SW480 (cell line): ENCODE measurements at regions not wholly inside any gene's neighbourhood (a gene's known extent, or its start where the extent isn't known, plus 50 kb on each side); places are given as distances from the start of the nearest gene placed in this dataset.
"Not testable (repeated sequence)": the region's sequence is repeated elsewhere in the genome, so short reads cannot be mapped to it uniquely, and the experiment has no call there.

Experiments
- DNase-seq: peaks from one replicate; pipeline ENCODE4 v3.0.0-alpha.2; 2016; ENCODE audit warnings: low spot score

DNA sequence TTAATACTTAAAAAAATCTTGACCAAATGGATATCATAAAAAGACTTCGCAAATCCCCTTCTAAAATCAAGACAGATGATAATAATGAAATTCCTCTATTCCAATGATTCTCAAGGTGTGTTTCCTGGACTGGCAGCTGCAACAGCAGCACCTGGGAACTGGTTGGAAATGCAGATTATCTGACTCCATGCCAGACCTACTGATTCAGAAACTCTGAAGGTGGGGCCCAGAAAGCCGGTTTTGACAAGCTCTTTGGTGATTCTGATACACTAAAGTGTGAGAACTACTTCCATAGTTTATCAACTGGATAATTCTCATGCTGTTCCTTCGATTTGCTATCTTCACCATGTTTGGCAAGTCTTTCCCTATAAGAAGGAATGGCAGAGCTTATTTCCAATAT, 252.1 kb downstream of the COL12A1 start:
- no peak for DNase-seq

DNA sequence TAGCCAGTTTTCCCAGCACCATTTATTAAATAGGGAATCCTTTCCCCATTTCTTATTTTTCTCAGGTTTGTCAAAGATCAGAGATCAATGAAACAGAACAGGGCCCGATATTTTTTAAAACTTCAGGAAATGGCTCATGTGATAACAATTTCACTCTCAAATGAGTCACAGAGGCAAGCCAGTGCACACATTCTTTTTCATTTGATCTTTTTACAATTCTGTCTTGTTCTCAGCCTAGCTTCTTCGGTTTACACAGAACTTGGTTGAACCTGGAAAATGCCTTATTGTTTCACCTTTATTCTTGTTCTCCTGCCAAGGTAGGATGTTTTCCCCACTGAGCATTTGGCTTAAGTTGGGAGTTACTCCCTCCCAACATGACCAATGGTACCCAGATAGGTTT, 258.9 kb downstream of the COL12A1 start:
- peak; percentile 2 for DNase-seq

DNA sequence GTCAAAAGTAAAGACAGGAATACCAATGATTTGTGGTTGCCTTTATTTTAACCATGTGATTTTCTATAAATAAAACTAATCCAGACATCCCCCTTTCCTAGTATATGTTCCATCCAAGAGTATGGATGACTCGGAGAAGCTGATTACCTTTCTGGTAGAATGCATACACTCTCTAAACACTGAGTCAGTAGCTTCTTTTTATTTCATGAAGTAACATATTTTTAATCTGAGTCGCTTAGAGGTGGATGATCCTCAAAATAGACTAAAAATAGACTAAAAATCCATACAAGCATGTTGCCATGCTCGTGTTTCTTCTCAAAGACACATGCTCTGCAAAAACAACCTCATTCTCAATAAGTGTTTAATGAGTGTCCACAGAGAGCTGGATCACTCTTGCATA, 263.7 kb downstream of the COL12A1 start:
- DNase-seq: no peak

DNA sequence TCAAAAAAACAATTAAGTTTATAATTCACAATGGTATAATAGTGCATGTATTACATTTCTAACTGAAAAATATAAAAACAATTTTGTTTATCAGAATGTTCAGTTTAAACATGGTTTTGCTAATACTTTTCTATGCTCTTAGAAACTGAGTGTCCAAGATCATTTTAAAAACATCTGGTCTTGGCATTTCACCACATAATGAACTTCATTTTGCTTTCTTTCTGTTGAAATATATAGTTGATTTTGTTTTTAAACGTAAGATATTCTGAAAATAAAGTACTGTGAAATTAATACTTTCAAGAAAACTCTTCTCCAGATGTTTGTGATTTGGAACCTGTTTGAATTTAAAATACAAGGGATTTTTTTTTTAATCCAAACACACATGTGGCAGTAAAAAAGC, 264.4 kb downstream of the COL12A1 start:
- no peak for DNase-seq

DNA sequence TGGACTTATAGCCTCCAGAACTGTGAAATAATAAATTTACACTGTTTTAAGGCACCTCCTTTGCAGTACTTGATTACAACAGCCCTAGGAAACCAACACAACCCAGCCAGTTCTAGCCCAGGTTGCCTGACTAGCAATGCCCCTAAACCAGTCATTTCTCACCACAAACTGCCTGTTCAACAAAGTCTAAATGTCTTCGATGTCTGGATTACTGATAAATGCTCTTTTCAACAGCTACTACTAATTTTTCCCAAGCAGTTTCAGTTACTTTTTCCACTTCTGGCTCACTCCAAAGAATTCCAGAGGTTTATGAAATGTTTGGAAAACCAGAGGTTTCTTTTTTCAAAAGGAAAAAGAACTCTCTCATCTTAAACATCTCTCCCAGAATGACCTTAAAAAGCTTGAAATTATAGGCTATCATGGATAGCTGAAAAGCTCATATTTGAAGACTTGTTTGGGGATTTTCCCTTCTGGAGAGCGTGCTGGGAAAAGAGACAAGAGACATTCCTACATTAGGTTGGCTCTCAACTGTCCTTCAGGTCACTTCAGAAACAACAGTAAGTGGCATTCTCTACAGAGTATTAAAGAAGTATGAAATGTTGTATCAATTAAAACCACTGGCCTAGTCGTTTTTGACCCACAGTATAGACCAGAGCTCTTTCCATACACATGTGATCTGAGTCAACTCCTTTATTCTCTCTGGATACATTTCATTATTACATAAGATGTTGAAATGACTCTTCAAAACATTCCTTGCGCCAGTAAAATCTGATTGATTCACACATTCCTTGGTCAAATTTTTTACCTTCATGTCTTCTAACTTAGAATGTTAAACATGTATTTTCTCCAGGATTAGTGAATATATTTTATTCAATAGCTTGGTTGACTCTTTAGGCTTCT, 265.9 kb downstream of the COL12A1 start:
- no peak for DNase-seq

DNA sequence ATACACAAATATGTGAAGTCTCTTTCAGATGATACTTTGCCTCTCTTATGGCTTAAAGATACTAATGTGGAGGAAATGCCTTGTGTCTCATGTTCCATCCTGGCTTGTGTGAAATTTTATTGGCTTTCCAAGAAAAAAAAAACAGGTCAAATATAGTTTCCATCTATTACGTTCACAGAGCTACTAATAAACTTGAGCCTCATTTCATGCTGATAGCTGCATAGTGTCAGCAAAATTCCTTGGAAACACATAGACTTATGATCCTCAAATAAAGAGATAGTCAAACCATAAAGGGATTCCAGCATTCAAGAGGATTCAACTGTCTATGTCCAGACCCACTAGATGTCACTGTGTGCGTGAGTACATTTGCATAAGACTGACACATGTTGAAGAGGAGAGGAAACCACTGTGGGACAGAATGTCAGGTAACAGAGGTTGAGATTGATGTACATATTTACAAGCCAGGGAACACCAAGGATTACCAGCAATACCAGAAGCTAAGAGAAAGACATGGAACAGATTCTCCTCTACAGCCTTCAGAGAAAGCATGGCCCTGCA, 266.6 kb downstream of the COL12A1 start:
- DNase-seq: peak; percentile 6

DNA sequence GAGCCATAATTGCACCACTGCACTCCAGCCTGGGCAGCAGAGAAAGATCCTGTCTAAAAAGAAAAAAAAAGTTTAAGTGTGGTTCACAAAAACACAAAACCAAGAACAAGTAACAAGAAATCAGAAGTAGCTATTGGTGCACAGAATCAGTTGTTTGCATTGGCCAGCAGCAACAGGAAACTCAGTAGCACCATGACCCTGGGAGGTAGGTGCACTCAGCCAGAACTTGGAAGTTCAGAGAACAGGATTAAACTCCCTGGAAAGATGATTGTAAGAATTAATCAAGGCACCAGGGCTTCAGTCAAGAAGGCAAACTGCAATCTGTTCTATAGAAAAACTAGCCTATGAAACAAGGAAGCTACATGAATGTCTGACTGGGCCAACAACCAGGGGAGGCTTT, 267.9 kb downstream of the COL12A1 start:
- no peak for DNase-seq

DNA sequence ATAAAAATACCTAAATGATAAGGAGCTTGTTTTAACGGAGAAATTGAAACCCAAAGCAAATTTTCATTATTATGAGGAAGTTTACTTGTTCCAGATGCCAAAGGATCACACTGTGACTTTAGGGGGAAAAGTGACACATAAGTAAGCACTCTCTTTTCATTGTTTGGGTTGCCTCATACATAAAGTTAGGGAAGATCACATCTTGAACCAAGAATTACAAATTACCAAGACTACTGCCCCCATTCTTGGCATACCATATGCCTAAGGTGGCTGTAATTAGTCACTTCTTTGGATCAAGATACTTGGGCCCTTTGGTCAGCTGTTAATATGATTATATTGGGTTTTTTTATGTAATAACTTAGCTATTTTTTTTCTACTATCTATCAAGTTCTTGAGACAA, 269.0 kb downstream of the COL12A1 start:
- no peak for DNase-seq

DNA sequence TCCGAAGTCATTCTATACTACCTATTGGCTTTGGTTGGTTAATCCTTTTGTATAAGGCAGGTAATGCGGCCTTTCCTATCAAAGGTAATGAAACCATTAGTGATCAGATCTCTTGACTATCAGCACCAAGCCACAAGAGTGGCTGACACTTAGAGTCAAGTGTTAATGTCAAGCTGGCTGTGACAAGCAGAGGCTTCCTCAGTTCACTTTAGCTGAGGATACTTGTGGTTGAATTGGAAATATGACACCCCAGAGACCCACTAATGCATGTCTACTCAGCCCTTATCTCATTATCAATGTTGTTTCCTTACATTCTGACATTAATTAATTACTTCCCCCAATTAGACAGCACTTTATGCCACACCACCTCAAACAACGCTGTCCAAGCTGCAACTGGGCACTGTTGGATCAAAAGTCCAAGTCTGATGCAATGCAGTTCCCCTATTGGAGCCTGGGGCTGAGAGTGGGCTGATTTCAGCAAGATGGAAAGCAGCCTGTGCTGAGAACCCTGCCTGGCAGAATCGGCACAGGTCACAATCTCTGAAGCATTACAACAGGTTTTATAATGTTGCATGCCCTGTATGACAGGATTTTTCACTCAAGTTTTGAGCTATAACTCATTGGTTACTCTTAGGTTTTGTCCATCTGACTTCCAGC, 273.5 kb downstream of the COL12A1 start:
- peak; percentile 7 for DNase-seq

DNA sequence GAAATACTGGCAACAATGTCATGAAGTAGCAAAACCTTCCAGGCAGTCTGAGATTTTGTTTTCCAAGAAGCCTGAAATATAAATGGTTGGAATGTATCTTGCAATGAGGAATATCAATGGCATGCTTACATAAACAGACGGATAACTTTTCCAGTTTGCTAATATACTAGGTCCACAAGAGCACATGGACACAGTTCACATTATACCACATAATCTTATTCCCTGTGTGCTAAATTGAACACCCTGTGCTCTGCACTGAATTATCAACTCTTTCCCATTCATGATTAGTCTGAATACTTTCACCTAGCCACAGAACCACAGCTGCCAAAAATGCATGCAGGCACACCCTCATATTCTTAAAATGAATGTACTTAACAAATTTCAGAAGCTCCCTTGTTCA, 274.3 kb downstream of the COL12A1 start:
- peak; percentile 3 for DNase-seq

DNA sequence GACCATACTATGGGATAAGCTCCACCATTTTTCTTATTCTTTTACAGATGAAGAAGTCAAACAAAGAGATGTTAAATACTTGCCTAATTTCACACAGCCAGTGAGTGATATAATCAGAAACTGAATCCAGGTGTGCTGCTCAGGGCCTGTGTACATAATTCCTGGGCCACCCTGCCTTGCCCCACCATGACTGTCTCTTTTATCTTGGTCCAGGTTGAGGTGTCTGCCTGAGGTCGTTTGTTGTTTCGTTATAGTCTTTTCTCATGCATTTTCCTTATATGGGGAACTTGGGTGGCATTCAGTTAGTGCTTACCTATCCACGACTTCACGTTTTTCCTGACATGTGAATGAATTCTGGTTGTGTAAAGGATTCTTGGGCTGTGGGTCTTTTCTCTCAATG, 277.6 kb downstream of the COL12A1 start:
- no peak for DNase-seq

DNA sequence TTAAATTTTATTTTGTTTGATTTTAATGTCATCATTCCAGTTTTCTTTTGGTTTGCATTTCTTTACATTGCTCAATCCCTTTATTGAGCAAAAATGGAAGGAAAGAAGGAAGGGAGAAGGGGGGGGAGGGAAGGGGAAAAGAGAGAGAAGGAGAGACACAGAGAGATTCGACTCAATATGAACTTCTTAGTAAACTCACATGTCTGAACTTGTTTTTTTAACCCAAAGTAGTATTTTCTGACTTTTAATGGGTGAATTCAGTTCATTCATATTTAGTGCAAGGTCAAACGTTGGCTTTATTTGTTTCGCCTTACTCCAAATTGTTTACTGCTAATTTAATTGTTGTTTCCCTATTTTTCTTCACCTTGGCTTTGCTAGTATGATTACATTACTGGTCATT, 278.6 kb downstream of the COL12A1 start:
- DNase-seq: no peak

DNA sequence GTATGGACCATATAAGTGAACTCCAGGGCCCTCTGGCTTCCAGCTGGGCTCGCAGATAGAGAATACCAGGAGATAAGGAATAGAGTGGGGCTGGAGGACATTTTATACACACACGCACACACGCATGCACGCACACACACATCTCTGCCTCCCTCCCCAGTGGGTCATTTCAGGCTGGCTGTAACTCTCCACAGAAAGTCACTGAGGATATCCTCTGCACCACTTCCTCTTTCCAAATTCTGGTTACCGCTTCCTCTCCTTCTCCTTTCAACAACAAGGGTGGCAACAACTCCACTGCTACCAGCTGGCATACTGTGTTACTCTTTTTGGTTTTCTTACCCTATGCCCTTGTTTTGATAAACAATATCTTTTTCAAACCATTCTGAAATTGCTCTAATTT, 280.2 kb downstream of the COL12A1 start:
- DNase-seq: no peak

DNA sequence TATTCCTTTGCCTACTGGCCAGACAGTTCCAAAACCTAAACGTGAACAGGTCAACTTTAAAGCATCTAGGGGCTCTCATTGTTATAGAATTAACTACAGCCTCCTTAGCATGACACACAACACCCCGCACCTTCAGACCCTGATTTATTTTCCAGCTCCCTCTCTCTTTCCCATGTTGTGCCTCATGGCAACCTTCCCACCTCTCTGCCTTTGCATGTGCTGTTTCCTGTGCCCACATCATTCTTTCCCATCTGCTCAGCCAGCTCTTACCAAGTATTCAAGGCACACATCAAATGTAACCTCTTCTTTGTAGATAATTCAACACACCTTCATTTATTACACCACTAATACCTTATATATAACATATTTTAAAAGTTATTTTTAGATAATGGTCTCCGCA, 291.0 kb downstream of the COL12A1 start:
- DNase-seq: no peak

DNA sequence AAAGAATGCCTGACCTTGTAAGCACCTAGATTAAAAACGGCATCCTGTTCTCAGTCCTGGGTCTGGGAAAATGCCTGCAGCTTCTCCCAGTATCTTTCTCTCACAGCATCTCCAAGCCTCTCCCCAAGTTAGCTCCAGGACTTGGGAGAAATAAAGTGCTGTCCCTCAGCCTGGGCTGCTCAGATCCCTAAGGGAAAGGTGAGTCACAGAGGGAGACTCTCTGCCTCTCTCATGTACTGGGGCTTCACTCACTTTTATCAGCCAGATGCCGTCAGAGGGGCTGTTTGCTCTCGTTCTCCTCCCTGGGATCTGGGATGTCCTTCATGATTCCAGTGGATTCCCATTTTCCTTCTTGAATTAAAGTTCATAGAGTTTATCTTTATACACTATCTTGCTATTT, 293.6 kb downstream of the COL12A1 start:
- DNase-seq: no peak

DNA sequence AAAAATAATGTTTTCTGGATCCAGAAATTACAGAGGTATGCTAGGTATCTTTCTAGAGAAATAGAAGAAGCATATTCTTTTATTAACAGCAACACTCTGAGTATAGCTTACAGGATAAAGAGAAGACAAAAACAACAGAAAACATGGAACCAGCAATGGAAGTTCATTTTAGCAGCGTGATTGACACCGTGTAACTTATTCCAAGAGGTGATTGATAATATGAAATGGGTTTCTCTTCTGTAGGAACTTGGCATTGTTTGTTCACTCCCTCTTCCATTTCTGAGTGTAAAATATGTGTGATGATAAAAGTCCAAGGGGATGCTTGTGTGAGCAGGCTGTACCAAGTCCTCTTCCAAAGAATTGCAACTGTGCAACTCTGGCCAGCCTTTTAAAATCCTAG, 303.0 kb downstream of the COL12A1 start:
- DNase-seq: no peak

DNA sequence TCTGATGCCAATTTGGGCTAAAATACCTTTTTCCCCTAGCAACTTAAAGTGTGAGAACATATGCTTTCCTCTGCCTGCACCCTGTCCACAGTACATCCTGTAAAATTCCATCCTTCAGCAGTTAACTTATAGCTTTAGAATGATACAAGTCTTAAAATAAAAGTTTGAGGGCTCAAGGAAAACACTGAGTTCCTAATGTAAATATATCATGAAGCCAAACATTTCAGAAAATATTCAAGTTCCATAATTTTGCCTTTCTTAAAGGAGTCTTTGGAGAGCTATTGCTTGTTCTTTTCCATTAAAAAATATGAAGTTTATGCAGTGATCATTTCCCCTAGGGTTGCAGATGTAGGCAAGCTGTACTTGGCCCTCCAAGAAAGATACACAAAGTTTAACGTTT, 303.8 kb downstream of the COL12A1 start:
- DNase-seq: no peak

DNA sequence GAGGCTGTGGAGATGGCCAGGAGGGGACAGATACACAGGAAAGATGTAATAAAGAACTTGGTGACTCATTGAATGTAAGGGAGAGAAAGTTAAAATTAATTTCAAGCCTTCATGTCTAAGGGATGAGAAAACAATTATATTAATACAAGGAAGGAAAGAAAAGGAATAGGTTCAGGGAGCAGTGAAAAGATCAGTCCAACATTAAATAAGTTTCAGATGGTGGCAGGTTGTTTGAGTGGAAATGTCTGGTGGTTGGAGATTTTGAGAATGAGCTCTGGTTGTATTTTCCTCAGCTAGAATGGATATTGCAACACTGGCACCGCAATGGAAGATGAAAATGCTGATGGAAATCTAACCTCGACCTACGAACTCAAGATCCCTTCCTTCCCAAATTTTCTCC, 304.3 kb downstream of the COL12A1 start:
- DNase-seq: no peak

DNA sequence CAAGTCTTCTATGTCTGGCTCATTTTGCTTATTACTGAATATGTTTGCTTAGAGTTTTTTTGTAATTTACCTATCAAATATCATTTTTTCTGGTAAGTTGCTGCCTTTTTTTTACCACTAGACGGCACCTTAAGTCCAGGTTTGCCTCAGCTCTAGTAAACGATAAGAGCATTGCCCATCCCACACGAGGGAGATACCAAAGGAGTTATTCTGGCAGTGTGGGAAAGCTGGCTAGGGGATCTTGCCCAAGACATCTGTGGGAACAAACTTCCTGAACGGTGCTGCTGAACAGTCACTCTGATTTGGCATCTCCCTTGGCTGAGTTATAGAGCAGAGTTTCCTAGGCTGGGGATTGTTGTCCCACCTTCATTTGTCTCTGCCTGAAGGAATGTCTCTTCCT, 306.4 kb downstream of the COL12A1 start:
- DNase-seq: no peak

DNA sequence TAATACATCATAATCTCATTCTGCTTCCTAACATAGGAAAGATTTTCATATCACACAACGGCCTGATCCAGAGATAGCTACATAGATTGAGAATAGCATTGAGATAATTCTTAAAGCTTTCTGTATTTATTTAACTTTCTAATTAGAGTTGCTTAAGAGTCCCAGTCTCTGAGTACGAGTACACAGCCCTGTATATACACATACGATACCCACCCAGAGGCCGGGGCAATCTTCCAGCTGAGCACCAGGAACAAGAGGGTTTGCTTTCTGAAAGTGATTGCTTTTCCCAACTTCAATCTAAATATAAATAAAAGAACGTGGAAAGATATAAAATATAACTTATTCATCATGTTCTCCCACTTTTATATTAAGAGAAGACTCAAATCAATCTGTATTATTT, 313.8 kb downstream of the COL12A1 start:
- DNase-seq: no peak

DNA sequence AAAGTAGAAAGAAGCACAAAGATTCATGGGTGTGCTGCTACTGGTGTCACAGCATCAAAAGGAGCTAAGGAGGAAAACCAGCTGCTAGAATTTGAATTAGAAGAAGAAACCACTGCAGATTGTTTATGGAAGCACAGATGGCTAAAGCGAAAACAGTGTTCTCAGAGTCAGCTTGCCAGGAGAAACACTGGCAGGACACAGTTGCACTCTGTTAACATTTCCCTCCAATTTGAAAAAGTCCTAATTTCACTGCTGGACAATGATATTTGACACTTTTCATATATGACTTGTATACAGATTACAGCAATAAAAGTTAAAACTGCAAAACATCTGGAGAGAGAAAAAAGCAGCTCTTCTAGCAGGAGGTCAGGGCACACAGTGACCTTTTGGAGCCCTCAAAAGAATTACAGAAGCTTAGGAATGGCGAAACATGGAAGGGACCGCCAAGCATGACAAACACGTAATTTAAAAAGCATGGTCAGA, 314.5 kb downstream of the COL12A1 start:
- no peak for DNase-seq

DNA sequence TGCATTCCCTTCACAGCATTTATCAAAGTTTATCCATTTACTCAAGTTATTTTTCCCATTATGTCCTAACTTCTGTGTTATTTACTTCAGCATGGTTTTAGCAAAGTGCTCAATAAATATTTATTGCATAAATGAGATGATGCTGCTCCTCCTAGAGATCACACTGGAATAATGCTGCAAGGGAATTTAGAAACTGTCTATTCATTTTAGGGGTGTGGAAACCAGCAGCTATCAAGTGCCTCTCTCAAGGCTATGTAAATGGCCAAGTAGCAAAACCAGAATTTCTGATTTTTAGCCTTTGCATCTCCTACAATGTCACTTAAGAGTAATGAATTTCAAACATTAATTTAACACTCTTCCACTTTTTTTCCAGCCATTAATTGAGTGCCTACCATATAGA, 316.2 kb downstream of the COL12A1 start:
- no peak for DNase-seq

DNA sequence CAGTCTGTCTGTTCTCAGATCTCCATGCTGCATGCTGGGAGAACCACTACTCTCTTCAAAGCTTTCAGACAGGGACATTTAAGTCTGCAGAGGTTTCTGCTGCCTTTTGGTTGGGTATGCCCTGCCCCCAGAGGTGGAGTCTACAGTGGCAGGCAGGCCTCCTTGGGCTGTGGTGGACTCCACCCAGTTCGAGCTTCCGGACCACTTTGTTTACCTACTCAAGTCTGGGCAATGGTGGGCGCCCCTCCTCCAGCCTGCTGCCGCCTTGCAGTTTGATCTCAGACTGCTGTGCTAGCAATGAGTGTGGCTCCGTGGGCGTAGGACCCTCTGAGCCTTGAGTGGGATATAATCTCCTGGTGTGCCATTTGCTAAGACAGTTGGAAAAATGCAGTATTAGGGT, 317.1 kb downstream of the COL12A1 start:
- DNase-seq: not testable (repeated sequence)
